ENCODE measurements at regions not wholly inside any gene's neighbourhood (a gene's known extent, or its start where the extent isn't known, plus 50 kb on each side); places are given as distances from the start of the nearest gene placed in this dataset.

DNA sequence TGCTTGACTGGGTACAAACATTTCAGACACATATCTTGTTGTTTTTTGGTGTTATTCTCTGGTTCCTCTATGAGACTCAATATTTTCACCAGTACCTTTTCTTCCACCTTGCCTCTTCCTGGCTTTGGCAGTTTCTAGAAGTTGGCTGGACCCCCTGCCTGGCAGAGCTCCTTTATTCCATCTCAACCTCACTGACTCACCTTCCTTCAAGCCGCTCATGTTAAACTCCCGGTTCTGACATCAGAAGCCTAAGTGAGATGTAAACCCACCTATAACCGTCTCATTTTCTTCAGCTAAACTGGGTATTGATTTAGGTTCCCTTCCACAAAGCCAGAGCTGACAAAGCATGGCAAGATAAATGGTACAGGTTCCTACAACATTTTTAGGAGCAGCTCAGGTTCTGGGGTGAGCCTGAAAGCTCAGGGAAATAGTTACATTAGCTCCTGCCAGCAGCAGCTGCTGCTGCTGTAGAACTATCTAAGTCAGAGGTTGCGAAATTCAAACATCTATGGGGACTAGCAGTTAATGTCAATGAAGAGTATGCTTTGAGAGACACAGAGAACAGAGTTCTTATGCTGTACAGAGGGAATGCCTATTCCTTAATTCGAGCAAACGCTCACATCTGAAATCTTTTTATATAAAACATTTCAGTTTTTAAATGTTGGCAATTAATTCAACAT, 197.1 kb upstream of the NR3C1 start (continued):
- TF ChIP-seq CEBPG (CRISPR knock-in tag; IDR thresholded peaks at IDR 0.05) (peak; percentile 97), TOPORS (CRISPR knock-in tag; IDR thresholded peaks at IDR 0.05) (no peak), ZNF749 (CRISPR knock-in tag; IDR thresholded peaks at IDR 0.05; ENCODE audit: borderline replicate concordance) (no peak), ZNF292 (CRISPR knock-in tag; IDR thresholded peaks at IDR 0.05; ENCODE audit: borderline replicate concordance, low read depth) (peak; percentile 93; the same call in 1 of the 2 replicates), SAP130 (CRISPR knock-in tag; IDR thresholded peaks at IDR 0.05; ENCODE audit: low read depth) (peak; percentile 48), ZBTB42 (CRISPR knock-in tag; IDR thresholded peaks at IDR 0.05) (no peak), GATAD2A (CRISPR knock-in tag; IDR thresholded peaks at IDR 0.05) (peak; percentile 85), HIVEP1 (CRISPR knock-in tag; IDR thresholded peaks at IDR 0.05) (no peak), FOXP1 (IDR thresholded peaks at IDR 0.05) (no peak), FOXP1 (CRISPR knock-in tag; IDR thresholded peaks at IDR 0.05) (0 out of 2 replicates have a peak, but pooled peaks have one; percentile 5)
- TF ChIP-seq, protein P1, sequence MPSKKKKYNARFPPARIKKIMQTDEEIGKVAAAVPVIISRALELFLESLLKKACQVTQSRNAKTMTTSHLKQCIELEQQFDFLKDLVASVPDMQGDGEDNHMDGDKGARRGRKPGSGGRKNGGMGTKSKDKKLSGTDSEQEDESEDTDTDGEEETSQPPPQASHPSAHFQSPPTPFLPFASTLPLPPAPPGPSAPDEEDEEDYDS (CRISPR knock-in tag; IDR thresholded peaks at IDR 0.05), result 0 out of 2 replicates have a peak, but pooled peaks have one; percentile 15
- TF ChIP-seq, protein P2, sequence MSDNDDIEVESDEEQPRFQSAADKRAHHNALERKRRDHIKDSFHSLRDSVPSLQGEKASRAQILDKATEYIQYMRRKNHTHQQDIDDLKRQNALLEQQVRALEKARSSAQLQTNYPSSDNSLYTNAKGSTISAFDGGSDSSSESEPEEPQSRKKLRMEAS (IDR thresholded peaks at IDR 0.05), result no peak

DNA sequence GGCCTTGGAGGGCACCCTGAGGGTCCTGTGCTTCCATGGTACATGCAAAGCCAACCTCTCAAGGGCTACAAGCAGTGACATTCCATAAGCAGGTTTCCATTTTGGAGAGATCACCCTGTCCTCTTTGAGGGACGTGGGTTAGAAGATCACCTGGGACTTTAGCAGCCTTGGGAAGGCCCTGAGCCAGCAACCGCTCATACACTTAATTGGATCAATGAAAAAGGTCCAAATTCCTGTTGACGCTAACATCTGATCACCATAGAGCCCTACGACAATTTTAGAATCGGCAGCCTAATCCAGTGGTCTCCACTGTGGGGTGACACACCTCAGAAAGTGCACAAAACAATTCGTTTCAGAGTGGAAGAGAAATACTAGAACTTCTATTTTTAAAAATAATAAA, 196.0 kb upstream of the NR3C1 start:
- intact Hi-C loops (cut with micrococcal nuclease; ENCODE audit: unreplicated experiment) (loop anchor here (10.0 kb wide), 2 partner anchors 85 to 225 kb away; no protein-coding TSS in a partner anchor), in situ Hi-C loops (cut with HindIII; ENCODE audit: extremely low pct_ligation_motif_present, low pct_unique_long_range_greater_than_20kb) (no loop called here)
- 79% methylated on average over 6 of the region's 6 CpGs for WGBS (ENCODE audit: low lambda C conversion rate)
- DNase-seq (ENCODE audit: low spot score) (no peak), ATAC-seq (no peak), FAIRE-seq (no peak)
- Histone ChIP-seq H3K4me1 (ENCODE audit: insufficient read depth, low read length) (peaks cover 80% of the 10 kb centered on the region), H2AFZ (ENCODE audit: low read length) (peak overlapping the region; percentile 28), H3K79me2 (ENCODE audit: insufficient read depth, low read length) (no peaks in the 10 kb centered on the region), H3K36me3 (replicated peaks in 1 of 2; ENCODE audit: control insufficient read depth in 1 of 2, insufficient read depth in 2 of 2, low read length in 2 of 2) (no peaks in the 10 kb centered on the region), H3K4me3 (replicated peaks in 1 of 3; ENCODE audit: insufficient read depth in 1 of 3, low read depth in 2 of 3, low read length in 3 of 3) (no peak overlapping the region), H3K27ac (ENCODE audit: extremely low read length, insufficient read depth, low read length) (no peak overlapping the region), H3K9ac (ENCODE audit: insufficient read depth, low read depth, low read length) (peak overlapping the region; percentile 10; the same call in 1 of the 2 replicates), H3K9me3 (ENCODE audit: low read length) (no peaks in the 10 kb centered on the region), H4K20me1 (ENCODE audit: insufficient read depth, low read length) (no peaks in the 10 kb centered on the region), H3K4me2 (ENCODE audit: low read depth, low read length) (no peak overlapping the region), H3K27me3 (ENCODE audit: control insufficient read depth in 1 of 2, insufficient read depth in 2 of 2, low read length in 2 of 2) (no peaks in the 10 kb centered on the region)
- no TSS peak for BruUV-seq (replicated peaks)
- ChIA-PET POLR2A (interaction anchor here (2.2 kb wide), 1 partner anchor 83 kb away, joined by 4 read pairs; no protein-coding TSS in a partner anchor), CTCF (ENCODE audit: low intra/inter-chr PET ratio, low total read pairs) (no interaction called here)
- TF ChIP-seq ATF7-NPFF (CRISPR knock-in tag; IDR thresholded peaks at IDR 0.05; ENCODE audit: low read depth), result 0 out of 2 replicates have a peak, but pooled peaks have one; percentile 27
- no peak for TF ChIP-seq ZNF772 (CRISPR knock-in tag; IDR thresholded peaks at IDR 0.05)
- TF ChIP-seq, protein P3, sequence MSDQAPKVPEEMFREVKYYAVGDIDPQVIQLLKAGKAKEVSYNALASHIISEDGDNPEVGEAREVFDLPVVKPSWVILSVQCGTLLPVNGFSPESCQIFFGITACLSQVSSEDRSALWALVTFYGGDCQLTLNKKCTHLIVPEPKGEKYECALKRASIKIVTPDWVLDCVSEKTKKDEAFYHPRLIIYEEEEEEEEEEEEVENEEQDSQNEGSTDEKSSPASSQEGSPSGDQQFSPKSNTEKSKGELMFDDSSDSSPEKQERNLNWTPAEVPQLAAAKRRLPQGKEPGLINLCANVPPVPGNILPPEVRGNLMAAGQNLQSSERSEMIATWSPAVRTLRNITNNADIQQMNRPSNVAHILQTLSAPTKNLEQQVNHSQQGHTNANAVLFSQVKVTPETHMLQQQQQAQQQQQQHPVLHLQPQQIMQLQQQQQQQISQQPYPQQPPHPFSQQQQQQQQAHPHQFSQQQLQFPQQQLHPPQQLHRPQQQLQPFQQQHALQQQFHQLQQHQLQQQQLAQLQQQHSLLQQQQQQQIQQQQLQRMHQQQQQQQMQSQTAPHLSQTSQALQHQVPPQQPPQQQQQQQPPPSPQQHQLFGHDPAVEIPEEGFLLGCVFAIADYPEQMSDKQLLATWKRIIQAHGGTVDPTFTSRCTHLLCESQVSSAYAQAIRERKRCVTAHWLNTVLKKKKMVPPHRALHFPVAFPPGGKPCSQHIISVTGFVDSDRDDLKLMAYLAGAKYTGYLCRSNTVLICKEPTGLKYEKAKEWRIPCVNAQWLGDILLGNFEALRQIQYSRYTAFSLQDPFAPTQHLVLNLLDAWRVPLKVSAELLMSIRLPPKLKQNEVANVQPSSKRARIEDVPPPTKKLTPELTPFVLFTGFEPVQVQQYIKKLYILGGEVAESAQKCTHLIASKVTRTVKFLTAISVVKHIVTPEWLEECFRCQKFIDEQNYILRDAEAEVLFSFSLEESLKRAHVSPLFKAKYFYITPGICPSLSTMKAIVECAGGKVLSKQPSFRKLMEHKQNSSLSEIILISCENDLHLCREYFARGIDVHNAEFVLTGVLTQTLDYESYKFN (CRISPR knock-in tag; conservative IDR thresholded peaks at IDR 0.05), result no peak
- no peak for TF ChIP-seq ZNF468 (CRISPR knock-in tag; IDR thresholded peaks at IDR 0.05)

All from HepG2 (cell line).